T47D (cell line): ENCODE measurements at regions not wholly inside any gene's neighbourhood (a gene's known extent, or its start where the extent isn't known, plus 50 kb on each side); places are given as distances from the start of the nearest gene placed in this dataset.

Experiments used
- DNase-seq, 2 experiments: peaks; one replicate each; pipeline versions ENCODE4 v3.0.0 to v3.0.0-alpha.2; 2011 to 2012; ENCODE audit warnings: low read depth in 1 of 2, low spot score in 1 of 2
- JUND ChIP-seq: IDR thresholded peaks from 2 replicates; pipeline ENCODE4 v1.6.1; 2012; ENCODE audit warnings: low read depth
- in situ Hi-C: cut with HindIII; loops from 2 replicates; pipeline ENCODE4 v1.10.0; 2016; ENCODE audit warnings: low sequenced_read_pairs, low pct_unique_long_range_greater_than_20kb

DNA sequence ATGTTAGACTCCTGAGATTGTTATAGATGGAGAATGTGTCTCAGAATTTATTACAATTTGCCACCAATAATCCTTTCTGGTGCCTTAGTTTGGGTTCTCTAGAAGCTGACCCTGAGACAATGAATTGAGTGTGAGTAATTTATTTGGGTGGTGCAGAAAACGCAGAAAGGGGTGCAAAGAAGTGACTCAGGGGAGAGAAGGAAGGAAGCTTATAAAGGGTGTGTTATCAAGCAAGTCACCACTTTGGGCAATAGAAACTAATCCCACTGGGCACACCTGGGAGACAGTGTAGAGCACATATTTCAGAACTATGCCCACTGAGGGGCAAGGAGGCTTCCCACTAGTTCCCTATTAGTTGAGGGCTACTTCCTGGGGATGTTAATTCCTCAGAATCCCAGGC lies 320.6 kb downstream of the MID1IP1 start:
- TF ChIP-seq JUND = no peak
- no peak for DNase-seq
- in situ Hi-C loops = no loop called here

DNA sequence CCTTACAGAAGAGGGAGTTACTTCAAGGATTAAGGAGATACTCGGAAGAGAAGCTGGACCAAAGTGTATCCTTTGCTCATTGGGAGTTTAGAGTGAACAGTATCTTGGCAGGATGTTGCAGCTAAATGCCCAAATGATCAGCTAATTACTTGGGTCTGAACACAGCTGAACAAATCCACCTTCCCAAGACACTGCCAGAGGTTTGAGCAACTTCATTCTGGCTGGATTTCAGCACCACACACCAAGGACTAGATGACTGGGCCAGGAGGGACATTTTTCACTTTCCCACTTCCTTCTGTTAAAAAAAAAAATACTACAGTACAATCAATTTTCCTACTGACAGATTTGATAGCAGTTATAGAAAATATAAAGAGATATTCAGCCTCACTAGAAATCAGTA lies 324.6 kb downstream of the MID1IP1 start:
- in situ Hi-C loops = no loop called here
- TF ChIP-seq JUND = no peak
- no peak for DNase-seq

DNA sequence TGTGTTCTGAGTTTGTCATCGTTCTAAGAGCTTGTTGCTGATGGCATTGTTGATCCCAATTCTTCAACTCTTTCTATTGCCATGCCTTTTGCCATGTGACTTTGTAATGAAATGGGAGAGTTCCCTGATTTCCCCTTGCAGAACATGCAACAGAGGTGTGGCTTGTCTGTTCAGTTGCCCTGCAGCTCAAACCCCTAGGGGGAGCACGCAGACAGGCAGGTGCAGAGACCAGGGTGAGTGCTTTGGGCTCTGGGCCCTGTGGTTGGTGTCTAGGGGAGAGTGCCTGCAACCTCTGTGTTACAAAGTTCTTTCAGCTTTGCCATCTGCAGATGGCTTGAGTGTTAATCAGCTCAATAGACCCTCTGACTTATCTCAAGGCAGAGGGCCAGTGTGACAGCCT lies 332.7 kb downstream of the MID1IP1 start:
- in situ Hi-C loops = no loop called here
- TF ChIP-seq JUND = no peak
- peak in 1 of 2 experiments; percentile 46 for DNase-seq

DNA sequence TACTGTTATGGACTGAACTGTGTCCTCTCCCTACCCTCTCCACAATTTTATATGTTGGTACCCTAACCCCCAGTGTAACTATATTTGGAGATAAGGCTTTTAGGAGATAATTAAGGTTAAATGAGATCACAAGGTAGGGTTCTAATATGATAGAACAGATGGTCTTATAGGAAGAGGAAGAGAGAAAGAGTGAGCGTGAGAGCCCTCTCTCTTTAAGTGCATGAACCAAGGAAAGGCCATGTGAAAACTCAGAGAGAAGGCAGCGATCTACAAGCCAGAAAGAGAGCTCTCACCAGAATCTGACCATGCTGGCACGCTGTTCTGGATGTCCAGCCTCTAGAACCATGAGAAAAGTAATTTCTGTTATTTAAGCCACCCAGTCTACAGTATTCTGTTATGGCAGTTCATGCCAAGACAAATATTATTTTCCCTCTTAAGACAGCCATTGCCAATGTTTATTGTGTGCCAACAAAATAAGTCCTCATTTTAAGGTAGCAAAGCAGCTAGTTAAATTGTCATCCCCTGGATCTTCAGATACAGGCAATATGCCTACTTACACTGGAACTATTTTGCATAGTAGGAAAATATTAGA lies 336.2 kb downstream of the MID1IP1 start:
- DNase-seq = peak in 1 of 2 experiments; percentile 7
- no peak for TF ChIP-seq JUND
- in situ Hi-C loops = no loop called here

DNA sequence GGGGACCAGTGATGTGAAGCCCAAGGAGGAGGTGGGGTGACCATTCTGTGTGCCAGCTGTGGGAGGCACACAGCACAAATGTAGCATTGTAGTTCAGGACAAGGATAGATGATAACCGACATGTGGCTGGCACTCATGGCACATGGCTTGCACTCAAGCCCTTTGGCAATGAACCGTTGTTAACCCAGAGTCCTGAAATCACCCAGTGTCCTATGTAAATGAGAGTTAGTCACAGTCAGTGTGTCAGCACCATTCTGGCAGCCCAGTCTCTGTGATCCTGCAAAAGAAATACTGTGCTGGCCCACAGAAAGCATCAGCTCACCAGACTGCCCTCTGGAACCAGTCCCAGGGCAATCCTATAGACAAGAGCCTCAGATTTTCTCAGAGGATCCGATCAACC lies 339.3 kb downstream of the MID1IP1 start:
- TF ChIP-seq JUND = no peak
- DNase-seq = no peak
- in situ Hi-C loops = no loop called here

DNA sequence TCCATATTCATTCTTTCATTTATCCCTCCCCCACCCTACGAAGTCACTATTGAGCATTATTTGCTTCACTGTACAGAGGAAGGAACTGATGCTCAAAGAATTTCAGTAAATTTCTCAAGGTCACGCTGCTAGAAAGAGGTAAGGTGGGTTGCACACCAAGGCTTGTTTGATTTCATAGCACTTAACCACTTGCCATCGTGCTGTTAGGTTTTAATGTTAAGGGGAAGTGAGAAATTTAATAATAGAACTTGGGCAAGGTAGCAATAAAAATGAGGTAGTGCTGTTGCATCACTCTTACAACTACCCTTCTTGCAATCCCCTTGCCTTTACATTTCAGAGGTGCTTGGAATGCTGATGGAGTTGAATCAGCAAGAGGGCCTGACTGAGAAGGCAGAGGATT lies 343.1 kb downstream of the MID1IP1 start:
- TF ChIP-seq JUND = no peak
- in situ Hi-C loops = no loop called here
- no peak for DNase-seq

DNA sequence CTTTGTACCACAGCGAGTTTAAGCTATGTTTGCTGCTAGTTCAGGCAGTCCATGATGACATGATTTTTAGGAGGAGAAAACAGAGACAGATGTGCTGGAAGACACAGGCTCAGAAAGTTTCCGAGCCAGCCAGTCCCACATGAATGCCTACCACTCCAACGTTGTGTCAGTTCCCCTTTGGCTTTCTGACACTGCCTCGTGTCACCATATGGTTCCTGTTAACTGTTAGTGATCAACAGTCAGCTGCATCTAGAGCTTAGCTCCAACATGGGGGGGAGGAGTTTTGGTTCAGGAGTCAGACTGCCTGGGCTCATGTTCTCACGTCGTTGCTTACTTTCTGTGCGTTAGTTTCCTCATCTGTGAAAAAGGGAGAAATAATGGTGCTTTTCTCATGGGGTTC lies 343.7 kb downstream of the MID1IP1 start:
- TF ChIP-seq JUND = no peak
- in situ Hi-C loops = no loop called here
- DNase-seq = no peak

DNA sequence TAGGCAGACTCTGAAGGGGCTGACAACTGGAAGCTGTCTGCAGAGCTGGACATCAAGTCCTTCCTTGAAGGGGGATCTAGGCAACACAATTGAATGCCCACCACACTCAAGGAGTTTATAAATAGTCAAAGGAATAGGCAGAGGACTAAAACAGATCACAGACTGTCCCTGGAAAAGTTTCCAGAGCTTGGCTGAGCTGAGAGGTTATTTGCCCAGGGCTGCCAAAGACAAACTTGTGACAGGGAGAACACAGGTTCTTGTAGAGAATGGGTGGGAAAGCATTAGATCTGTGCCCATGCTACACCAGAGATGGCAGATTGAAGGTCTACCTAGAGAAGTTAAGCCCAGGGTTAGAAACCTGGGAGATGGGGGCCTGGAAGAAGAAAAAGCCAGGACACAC lies 344.6 kb downstream of the MID1IP1 start:
- TF ChIP-seq JUND = no peak
- DNase-seq = no peak
- in situ Hi-C loops = no loop called here

DNA sequence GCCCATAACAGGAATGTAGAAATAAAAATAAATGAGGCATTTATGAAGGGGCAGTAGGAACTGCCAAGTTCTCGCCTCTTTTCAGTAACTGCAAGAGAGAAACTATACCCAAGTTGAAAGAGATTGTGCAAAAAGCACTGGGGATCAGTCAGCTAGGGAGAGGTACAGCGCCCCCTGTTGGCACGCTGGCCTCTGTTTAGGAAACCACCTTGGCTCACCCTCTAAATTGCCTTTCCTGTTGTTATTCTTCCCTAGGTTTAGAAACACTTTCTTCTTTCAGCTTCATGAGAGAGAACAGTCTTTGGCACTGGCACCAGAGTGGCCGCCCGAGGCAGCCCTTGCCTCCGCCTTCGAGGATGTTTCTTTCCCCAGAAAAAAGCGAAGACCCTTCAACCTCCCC lies 348.5 kb downstream of the MID1IP1 start:
- in situ Hi-C loops = no loop called here
- DNase-seq = peak in 1 of 2 experiments; percentile 67
- TF ChIP-seq JUND = no peak

DNA sequence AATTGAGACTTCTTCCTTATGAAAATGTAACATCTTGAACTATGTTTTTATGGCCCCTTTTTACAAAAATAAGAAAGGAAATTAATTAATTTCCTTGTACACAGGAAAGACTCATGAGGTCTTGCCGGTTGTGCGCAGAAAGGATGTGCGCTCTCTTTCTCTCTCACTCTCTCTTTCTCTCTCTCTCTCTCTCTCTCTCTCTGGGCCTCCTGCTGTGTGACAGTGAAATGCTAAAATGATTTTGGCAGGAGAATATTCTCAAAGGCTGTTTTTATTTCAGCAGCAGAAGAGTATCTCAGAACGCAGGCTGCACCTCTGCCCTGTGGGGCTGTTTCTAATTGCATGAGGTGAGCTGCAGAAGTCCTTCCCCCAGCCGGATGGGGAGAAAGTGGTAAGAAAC lies 349.0 kb downstream of the MID1IP1 start:
- in situ Hi-C loops = no loop called here

DNA sequence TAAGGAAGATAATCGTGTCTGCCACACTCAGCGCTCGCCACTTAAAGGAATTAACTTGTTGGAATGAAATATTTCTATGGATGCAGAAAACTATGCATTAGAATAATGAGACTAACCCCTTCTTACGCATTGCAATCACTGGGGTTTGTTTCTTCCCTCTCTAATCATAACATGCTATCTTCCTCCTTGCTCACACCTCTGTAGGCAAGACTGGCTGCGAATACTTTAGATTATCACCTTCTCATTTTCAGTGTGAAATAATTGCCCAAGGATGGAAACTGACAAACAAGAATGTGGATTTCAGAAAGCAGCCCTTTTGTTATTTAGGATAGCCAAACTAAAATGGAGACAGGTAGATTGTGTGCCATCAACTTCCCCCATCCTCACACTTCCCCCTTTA lies 349.4 kb downstream of the MID1IP1 start:
- in situ Hi-C loops = no loop called here
- DNase-seq = no peak
- TF ChIP-seq JUND = no peak

More for the DNA sequence above, 349.0 kb downstream of the MID1IP1 start:
- TF ChIP-seq JUND = no peak
- DNase-seq = no peak

DNA sequence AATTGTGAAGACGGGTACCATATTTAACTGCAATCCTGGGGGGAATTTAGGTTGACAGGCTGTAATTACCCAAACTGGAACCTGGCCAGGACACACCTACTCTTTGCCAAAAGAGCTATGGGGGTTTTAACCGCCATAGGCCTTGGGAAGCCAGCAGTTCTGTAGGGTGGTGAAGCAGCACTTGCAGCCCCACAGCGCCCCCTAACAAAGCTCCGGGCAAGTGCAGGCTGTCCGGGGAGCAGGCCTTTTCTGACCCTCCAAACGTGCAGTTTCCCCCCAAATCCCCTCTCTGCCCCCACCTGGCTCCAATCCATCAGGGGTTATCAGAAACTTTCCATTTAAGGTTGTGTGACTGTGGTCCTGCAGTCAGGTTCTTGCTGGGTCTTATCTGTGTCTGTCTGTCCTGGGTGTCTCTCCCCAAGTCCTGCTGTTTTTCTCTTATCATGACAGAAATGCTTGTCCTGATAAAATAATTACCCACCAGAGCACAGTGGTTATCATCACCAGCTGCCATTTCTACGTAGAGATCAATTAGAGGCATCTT lies 350.9 kb downstream of the MID1IP1 start:
- in situ Hi-C loops = no loop called here
- peak in 1 of 2 experiments; percentile 32 for DNase-seq
- no peak for TF ChIP-seq JUND

DNA sequence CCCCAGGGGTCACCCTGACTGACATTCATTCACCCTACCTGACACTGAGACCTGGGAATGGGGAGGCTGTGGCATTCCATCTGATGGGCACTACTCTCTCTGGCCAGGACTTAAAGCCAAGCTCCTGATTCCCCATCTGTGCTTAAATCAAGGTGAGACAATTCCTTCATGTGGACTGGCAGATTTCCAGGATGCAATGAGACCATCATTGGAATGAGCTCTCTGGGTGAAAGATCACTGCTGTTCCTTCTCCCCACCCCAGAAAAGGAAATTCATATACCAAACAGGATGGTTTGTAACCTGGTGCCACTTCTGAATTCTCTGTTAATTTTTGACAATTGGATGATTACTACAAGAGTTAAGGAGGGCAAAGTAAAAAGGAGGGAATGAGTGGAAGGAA lies 354.8 kb downstream of the MID1IP1 start:
- in situ Hi-C loops = no loop called here
- TF ChIP-seq JUND = no peak

DNA sequence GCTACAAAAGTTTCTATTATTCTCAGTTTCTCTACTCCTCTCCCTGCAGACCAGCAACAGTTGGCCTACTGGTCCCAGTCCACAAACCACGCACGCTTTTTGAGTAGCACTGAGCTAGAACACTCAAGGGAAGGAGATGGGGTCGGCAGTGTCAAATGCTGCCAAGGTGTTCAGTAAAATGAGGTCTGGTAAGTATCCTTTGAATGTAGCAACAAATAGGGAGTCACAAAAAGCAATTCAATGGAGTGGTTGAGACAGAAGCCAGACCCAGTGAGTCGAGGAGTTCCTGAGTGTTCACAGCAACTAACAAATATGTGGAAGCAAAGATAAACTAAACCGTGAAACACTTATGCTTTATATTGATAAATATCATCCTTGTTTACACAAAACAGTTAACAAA lies 355.7 kb downstream of the MID1IP1 start:
- in situ Hi-C loops = no loop called here
- TF ChIP-seq JUND = no peak

More for the DNA sequence above, 354.8 kb downstream of the MID1IP1 start:
- DNase-seq = peak in 1 of 2 experiments; percentile 35

More for the DNA sequence above, 355.7 kb downstream of the MID1IP1 start:
- no peak for DNase-seq
